K562 (cell line): ENCODE measurements at regions not wholly inside any gene's neighbourhood (a gene's known extent, or its start where the extent isn't known, plus 50 kb on each side); places are given as distances from the start of the nearest gene placed in this dataset.

Source experiments
- ATAC-seq: fragments of 200-7000 bp; cut with Tn5 transposase; 3 replicates; pipeline ENCODE4 v1.9.1; 2020; ENCODE audit warnings: moderate library complexity
- BruUV-seq: library from RNA; stranded (reverse); fragments of 400-500 nt; replicated peaks from 2 replicates; lab custom pipeline; 2021; lab: Mats Ljungman, UMichigan
- CTCF ChIA-PET: fragments of 300-600 bp; formaldehyde crosslinking; extraction: SDS; loops from one replicate; lab custom pipeline; 2021; ENCODE audit warnings: low intra/inter-chr PET ratio; lab: Yijun Ruan, JAX
- POLR2A ChIA-PET: fragments of 300-600, 350-650 bp; sonication (Branson Sonifier 250); formaldehyde crosslinking; extraction: SDS; loops from one replicate; lab custom pipeline; 2021; ENCODE audit warnings: antibody characterized with exemption, inconsistent platforms; lab: Yijun Ruan, JAX
- DNase-seq, 4 experiments: peaks; one replicate each; pipeline versions ENCODE4 v3.0.0 to v3.0.0-alpha.2; 2011 to 2018; ENCODE audit warnings: low spot score in 3 of 4, mixed read lengths in 3 of 4; ENCODE audit errors: extremely low read depth in 1 of 4
- FAIRE-seq: peaks from 2 replicates; lab custom pipeline; 2011; peaks lifted over from hg19 to GRCh38; lab: Jason Lieb, UNC
- H2AFZ ChIP-seq: 2 replicates; pipeline ENCODE4 v1.6.0; 2011; ENCODE audit warnings: low read depth, low read length, control low read depth, inconsistent platforms
- H3K27ac ChIP-seq: fragments of 200-600 bp; 3 replicates; pipeline ENCODE4 v1.8.0; 2011; ENCODE audit warnings: low read depth, mild to moderate bottlenecking, control low read depth, inconsistent platforms, low read length, moderate library complexity, mixed read lengths; ENCODE audit errors: extremely low read depth
- H3K27me3 ChIP-seq, 2 experiments: fragments of 300-600 bp in 1 of 2; 2 replicates in 1 of 2; 3 replicates in 1 of 2; pipeline versions ENCODE4 v1.6.0 to v1.8.0; 2011; ENCODE audit warnings: inconsistent platforms in 2 of 2, low read length in 2 of 2, mild to moderate bottlenecking in 1 of 2, mixed read lengths in 1 of 2, moderate library complexity in 1 of 2; ENCODE audit not compliant: control insufficient read depth in 2 of 2, insufficient read depth in 2 of 2
- H3K36me3 ChIP-seq: fragments of 300-600 bp; 3 replicates; pipeline ENCODE4 v1.8.0; 2011; ENCODE audit warnings: mild to moderate bottlenecking, low read length, inconsistent platforms; ENCODE audit not compliant: control insufficient read depth, insufficient read depth
- H3K4me1 ChIP-seq, 2 experiments: fragments of 200-600 bp in 1 of 2; replicated peaks in 1 of 2; 2 replicates in 1 of 2; 3 replicates in 1 of 2; pipeline versions ENCODE4 v1.5.1 to v1.8.0; 2011; ENCODE audit warnings: inconsistent platforms in 2 of 2, low read length in 2 of 2, mild to moderate bottlenecking in 1 of 2, mixed read lengths in 1 of 2, moderate library complexity in 1 of 2; ENCODE audit not compliant: control insufficient read depth in 2 of 2, insufficient read depth in 2 of 2
- H3K4me2 ChIP-seq: 2 replicates; pipeline ENCODE4 v1.6.1; 2011; ENCODE audit warnings: low read length, control low read depth, inconsistent platforms, mixed read lengths; ENCODE audit not compliant: insufficient read depth
- H3K4me3 ChIP-seq: fragments of 200-600 bp; sonication (generic), shearing (Covaris generic); 2 replicates; pipeline ENCODE4 v1.5.1; 2016; ENCODE audit warnings: control low read depth, inconsistent platforms
- H3K79me2 ChIP-seq: fragments of 200-600 bp; 3 replicates; pipeline ENCODE4 v1.8.0; 2011; ENCODE audit warnings: low read length, inconsistent platforms; ENCODE audit not compliant: control insufficient read depth, insufficient read depth
- H3K9ac ChIP-seq, 2 experiments: 2 replicates each; pipeline versions ENCODE4 v1.6.0 to v1.6.1; 2011; ENCODE audit warnings: low read depth in 2 of 2, low read length in 2 of 2, control low read depth in 1 of 2, inconsistent platforms in 1 of 2, mild to moderate bottlenecking in 1 of 2, mixed read lengths in 1 of 2; ENCODE audit not compliant: insufficient read depth in 1 of 2
- H3K9me1 ChIP-seq: one replicate; pipeline ENCODE4 v1.6.0; 2011; ENCODE audit warnings: inconsistent platforms, mild to moderate bottlenecking, low read length, moderate library complexity; ENCODE audit not compliant: control insufficient read depth, insufficient read depth
- H3K9me3 ChIP-seq: replicated peaks from 2 replicates; pipeline ENCODE4 v1.5.1; 2011; ENCODE audit warnings: low read depth, low read length, inconsistent platforms; ENCODE audit not compliant: control insufficient read depth, insufficient read depth
- H4K20me1 ChIP-seq: replicated peaks from 2 replicates; pipeline ENCODE4 v1.6.1; 2011; ENCODE audit warnings: low read length, inconsistent platforms, mixed read lengths; ENCODE audit not compliant: control insufficient read depth, insufficient read depth
- CEBPG ChIP-seq, 3 experiments: fragments of 200-800 bp in 1 of 3; sonication (Bioruptor generic) in 1 of 3; sonication (generic) in 1 of 3; formaldehyde crosslinking in 1 of 3; IDR thresholded peaks in 2 of 3; conservative IDR thresholded peaks in 1 of 3; 2 replicates each; pipeline versions ENCODE4 v1.6.1 to v1.8.0; 2016 to 2022; ENCODE audit warnings: missing compliant biosample characterization in 2 of 3, missing genetic modification characterization in 2 of 3, mild to moderate bottlenecking in 1 of 3, missing genetic modification reagents in 1 of 3
- HOXB6 ChIP-seq: fragments of 250-450 bp; sonication (Bioruptor Pico); IDR thresholded peaks from 2 replicates; pipeline ENCODE4 v1.5.1; 2022; ENCODE audit warnings: mild to moderate bottlenecking, borderline replicate concordance
- JUNB ChIP-seq: fragments of 450-650 bp; formaldehyde crosslinking; conservative IDR thresholded peaks from 2 replicates; pipeline ENCODE4 v1.4.0; 2020; ENCODE audit warnings: mild to moderate bottlenecking
- KLF16 ChIP-seq: IDR thresholded peaks from 2 replicates; pipeline ENCODE4 v1.6.1; 2016; ENCODE audit warnings: antibody characterized with exemption
- NFIC ChIP-seq: fragments of 450-650 bp; IDR thresholded peaks from 2 replicates; pipeline ENCODE4 v1.6.1; 2017; ENCODE audit warnings: mild to moderate bottlenecking, inconsistent platforms
- NR4A1 ChIP-seq, 2 experiments: fragments of 250-450 bp in 1 of 2; fragments of 450-650 bp in 1 of 2; sonication (Bioruptor Pico) in 1 of 2; IDR thresholded peaks; 2 replicates each; pipeline versions ENCODE4 v1.4.0 to v1.6.1; 2016 to 2020; ENCODE audit warnings: mild to moderate bottlenecking in 2 of 2, missing compliant biosample characterization in 1 of 2, missing genetic modification characterization in 1 of 2, moderate library complexity in 1 of 2
- SIN3A ChIP-seq, 2 experiments: fragments of 150-350 bp in 1 of 2; IDR thresholded peaks; 2 replicates each; pipeline ENCODE4 v1.6.1; 2011 to 2016; ENCODE audit warnings: borderline replicate concordance in 2 of 2, low read depth in 2 of 2, low read length in 2 of 2, mild to moderate bottlenecking in 2 of 2, moderate library complexity in 2 of 2; ENCODE audit not compliant: control insufficient read depth in 1 of 2
- ZFP91 ChIP-seq: sonication (generic); formaldehyde crosslinking; IDR thresholded peaks from 2 replicates; pipeline ENCODE4 v1.8.0; 2022; ENCODE audit warnings: mild to moderate bottlenecking, missing genetic modification reagents
- ZFX ChIP-seq: sonication (generic); formaldehyde crosslinking; IDR thresholded peaks from 2 replicates; pipeline ENCODE4 v1.8.0; 2022; ENCODE audit warnings: mild to moderate bottlenecking, missing genetic modification reagents, moderate library complexity
- ZNF707 ChIP-seq: fragments of 250-450 bp; sonication (Bioruptor Pico); conservative IDR thresholded peaks from 2 replicates; pipeline ENCODE4 v1.8.0; 2022; ENCODE audit warnings: inconsistent platforms, mild to moderate bottlenecking, moderate library complexity
- WGBS: fragments of 100-300 bp; shearing (Covaris generic); methylation state at CpG from one replicate; pipeline ENCODE4 v1.1.6; 2016; ENCODE audit warnings: low coverage, mixed read lengths; ENCODE audit not compliant: insufficient coverage; ENCODE audit errors: missing lambda C conversion rate; 5-methylcytosine and 5-hydroxymethylcytosine counted together
- in situ Hi-C: fragments of 300-500 bp; cut with MboI; formaldehyde crosslinking; loops from 4 replicates; pipeline ENCODE4 v1.15.0; 2018; ENCODE audit warnings: inconsistent platforms, mixed read lengths
- intact Hi-C: fragments of 100-400 bp; cut with micrococcal nuclease; formaldehyde crosslinking; loops from 2 replicates; pipeline ENCODE4 v1.14.2; 2022

- BruUV-seq, result no TSS peak
- Histone ChIP-seq H3K36me3 (no peaks in the 10 kb centered on the region), H3K27me3 (no peaks in the 10 kb centered on the region; a peak in 1 of 5 replicates), H3K4me3 (no peak overlapping the region), H3K4me1 (no peaks in the 10 kb centered on the region), H4K20me1 (no peaks in the 10 kb centered on the region), H3K4me2 (no peak overlapping the region), H3K79me2 (no peaks in the 10 kb centered on the region), H3K9me3 (no peaks in the 10 kb centered on the region), H3K9ac (no peak overlapping the region), H3K27ac (no peak overlapping the region), H2AFZ (no peak overlapping the region), H3K9me1 (no peaks in the 10 kb centered on the region)
- no peak for FAIRE-seq
- no peak for TF ChIP-seq ZFX
- TF ChIP-seq SIN3A (IDR thresholded peaks at IDR 0.05; ENCODE audit: borderline replicate concordance in 2 of 2, control insufficient read depth in 1 of 2, low read depth in 2 of 2, low read length in 2 of 2), result no peak
- WGBS, result 0% methylated on average over 1 of the region's 3 CpGs
- ATAC-seq, result no peak
- ChIA-PET POLR2A (interaction anchor here (0.7 kb wide), 1 partner anchor 188 kb away, joined by 3 read pairs; no protein-coding TSS in a partner anchor), CTCF (no interaction called here)
- intact Hi-C loops (no loop called here), in situ Hi-C loops (no loop called here)
- DNase-seq, result no peak
Observed at GRCh38 chr3:124545891-124546290, 184.4 kb upstream of the UMPS start.

- DNase-seq (no peak), FAIRE-seq (no peak), ATAC-seq (no peak)
Observed at GRCh38 chr3:124552224-124552623, 178.0 kb upstream of the UMPS start.

More at GRCh38 chr3:124552224-124552623, 178.0 kb upstream of the UMPS start:
- H4K20me1 ChIP-seq, result no peaks in the 10 kb centered on the region
- H3K36me3 ChIP-seq, result no peaks in the 10 kb centered on the region
- no peak overlapping the region for H3K27ac ChIP-seq
- BruUV-seq, result no TSS peak
- H3K9me3 ChIP-seq, result no peaks in the 10 kb centered on the region
- 1% methylated on average over 5 of the region's 5 CpGs for WGBS
- H3K4me2 ChIP-seq, result no peak overlapping the region
- H3K9ac ChIP-seq, result no peak overlapping the region
- intact Hi-C loops, result loop anchor here (5.0 kb wide), 1 partner anchor 60 kb away; no protein-coding TSS in a partner anchor
- no peak overlapping the region for H2AFZ ChIP-seq
- no peaks in the 10 kb centered on the region for H3K79me2 ChIP-seq
- in situ Hi-C loops, result no loop called here
- no peaks in the 10 kb centered on the region for H3K4me1 ChIP-seq
- H3K27me3 ChIP-seq, result peaks cover 9 to 13% of the 10 kb centered on the region in 2 experiments; a peak in 4 of 5 replicates
- TF ChIP-seq JUNB (no peak), ZNF707 (CRISPR knock-in tag) (no peak), NFIC (0 out of 2 replicates have a peak, but pooled peaks have one; percentile 23), CEBPG (CRISPR knock-in tag; IDR thresholded peaks at IDR 0.05) (no peak), CEBPG (tag; conservative IDR thresholded peaks at IDR 0.05 in 1 of 2, IDR thresholded peaks at IDR 0.05 in 1 of 2) (peak in 1 of 2 experiments; percentile 48; a peak in 2 of 4 replicates), ZFP91 (no peak), NR4A1 (CRISPR knock-in tag; IDR thresholded peaks at IDR 0.05) (no peak), NR4A1 (tag; IDR thresholded peaks at IDR 0.05) (no peak), KLF16 (no peak), HOXB6 (no peak)
- H3K9me1 ChIP-seq, result no peaks in the 10 kb centered on the region
- no peak overlapping the region for H3K4me3 ChIP-seq
- CTCF ChIA-PET, result no interaction called here
- POLR2A ChIA-PET, result no interaction called here
